SK-N-SH treated with all-trans-retinoic acid at 6 μM for 48 hours (cell line): ENCODE measurements at regions not wholly inside any gene's neighbourhood (a gene's known extent, or its start where the extent isn't known, plus 50 kb on each side); places are given as distances from the start of the nearest gene placed in this dataset.
A peak's percentile ranks its signal among the peaks of the same experiment; 100 is the strongest.
"Not testable (repeated sequence)": the region's sequence is repeated elsewhere in the genome, so short reads cannot be mapped to it uniquely, and the experiment has no call there.

Source experiments
- ATAC-seq: fragments of 200-7000 bp; cut with Tn5 transposase; 3 replicates; pipeline ENCODE4 v1.9.1; 2020; ENCODE audit warnings: mild to moderate bottlenecking, moderate library complexity
- CSDC2 ChIP-seq: fragments of 250-450 bp; sonication (Bioruptor Pico); IDR thresholded peaks from 2 replicates; pipeline ENCODE4 v1.5.0; 2020; ENCODE audit warnings: mild to moderate bottlenecking, moderate library complexity
- ESRRG ChIP-seq: fragments of 250-450 bp; sonication (Bioruptor Pico); IDR thresholded peaks from 2 replicates; pipeline ENCODE4 v1.6.1; 2021; ENCODE audit warnings: mild to moderate bottlenecking
- GLIS3 ChIP-seq: fragments of 250-450 bp; sonication (Bioruptor Pico); IDR thresholded peaks from 2 replicates; pipeline ENCODE4 v1.5.0; 2020; ENCODE audit warnings: mild to moderate bottlenecking, moderate library complexity
- SNAI2 ChIP-seq: fragments of 250-450 bp; sonication (Bioruptor Pico); IDR thresholded peaks from 2 replicates; pipeline ENCODE4 v1.5.0; 2020; ENCODE audit warnings: mild to moderate bottlenecking, moderate library complexity
- ZNF565 ChIP-seq: fragments of 450-650 bp; formaldehyde crosslinking; conservative IDR thresholded peaks from 2 replicates; pipeline ENCODE4 v1.5.0; 2020; ENCODE audit warnings: low read depth, mild to moderate bottlenecking, moderate library complexity
- TF ChIP-seq, protein P1 (sequence below): fragments of 250-450 bp; sonication (Bioruptor Pico); IDR thresholded peaks from 2 replicates; pipeline ENCODE4 v1.8.0; 2021; ENCODE audit warnings: low read depth, mild to moderate bottlenecking, moderate library complexity, borderline replicate concordance
- TF ChIP-seq, protein P2 (sequence below): fragments of 250-450 bp; sonication (Bioruptor Pico); IDR thresholded peaks from 2 replicates; pipeline ENCODE4 v1.8.0; 2020; ENCODE audit warnings: mild to moderate bottlenecking, moderate library complexity, borderline replicate concordance

DNA sequence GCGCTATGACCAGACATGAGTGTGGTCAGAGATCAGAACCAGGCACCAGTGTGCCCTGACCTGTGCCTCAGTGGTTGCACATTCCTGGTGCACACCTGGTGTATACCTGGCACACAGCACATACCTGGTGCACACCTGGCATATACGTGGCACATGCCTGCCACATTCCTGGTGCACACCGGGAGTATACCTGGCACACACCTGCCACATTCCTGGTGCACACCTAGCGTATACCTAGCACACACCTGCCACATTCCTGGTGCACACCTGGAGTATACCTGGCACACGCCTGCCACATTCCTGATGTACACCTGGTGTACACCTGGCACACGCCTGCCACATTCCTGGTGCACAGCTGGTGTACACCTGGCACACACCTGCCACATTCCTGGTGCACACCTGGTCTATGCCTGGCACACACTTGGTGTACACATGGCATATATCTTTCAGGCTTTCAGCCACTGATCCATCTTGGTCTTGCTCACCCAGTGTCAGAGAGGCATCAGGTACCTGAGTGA lies 61.3 kb upstream of the ADGRL1 start:
- ATAC-seq: no peak
- TF ChIP-seq ESRRG: no peak

DNA sequence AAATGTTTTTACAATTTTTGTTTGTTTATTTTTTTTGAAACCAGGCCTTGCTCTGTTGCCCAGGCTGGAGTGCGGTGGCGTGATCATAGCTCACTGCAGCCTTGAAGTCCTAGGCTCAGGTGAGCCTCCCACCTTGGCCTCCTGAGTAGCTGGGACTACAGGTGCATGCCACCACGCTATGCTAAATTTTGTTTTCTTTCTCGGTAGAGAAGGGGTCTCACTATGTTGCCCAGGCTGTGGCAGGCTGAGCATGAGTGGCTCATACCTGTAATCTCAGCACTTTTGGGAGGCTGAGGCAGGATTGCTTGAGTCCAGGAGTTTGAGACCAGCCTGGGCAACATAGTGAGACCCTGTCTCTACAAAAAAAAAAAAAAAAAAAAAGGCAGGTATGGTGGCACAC lies 60.2 kb upstream of the ADGRL1 start:
- ATAC-seq: not testable (repeated sequence)

DNA sequence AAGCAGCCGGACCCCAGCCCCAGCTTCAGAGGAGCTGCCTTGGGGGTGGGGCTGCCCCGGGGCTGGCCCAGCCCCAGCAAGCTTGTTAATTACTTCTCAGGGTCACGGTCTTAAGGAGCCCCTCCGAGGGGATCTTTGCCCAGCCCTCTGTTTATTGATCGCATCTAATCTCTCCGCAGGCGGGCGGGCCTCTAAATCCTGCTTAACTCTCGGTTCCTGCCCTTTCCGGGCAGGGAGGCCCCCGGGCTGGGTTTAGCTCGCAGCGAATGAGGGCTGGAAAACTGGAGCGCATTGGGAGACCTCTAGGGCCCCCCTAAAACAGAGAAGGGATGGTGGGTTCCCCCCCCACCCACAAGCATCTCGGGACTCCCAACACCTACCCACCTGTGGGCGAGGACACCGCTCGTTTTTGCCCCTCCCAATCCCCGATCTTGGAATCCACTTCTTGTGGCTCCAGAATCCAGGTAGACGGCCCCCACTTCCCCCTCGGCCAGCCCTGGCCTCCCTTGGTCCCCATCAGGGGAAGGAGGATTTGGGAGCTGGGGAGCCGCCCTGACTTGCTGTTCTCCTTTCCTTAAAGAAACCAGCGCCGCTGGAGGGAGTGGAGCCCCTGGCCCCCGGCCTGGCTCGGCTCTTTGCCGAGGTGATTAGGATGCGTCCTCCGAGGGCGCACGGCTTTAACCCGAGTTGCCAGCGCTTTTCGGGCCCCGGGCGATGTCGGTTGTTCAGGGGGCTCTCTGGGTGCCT lies 59.5 kb upstream of the ADGRL1 start:
- no peak for ATAC-seq
- no peak for TF ChIP-seq GLIS3 (CRISPR knock-in tag)
- TF ChIP-seq, protein P1, sequence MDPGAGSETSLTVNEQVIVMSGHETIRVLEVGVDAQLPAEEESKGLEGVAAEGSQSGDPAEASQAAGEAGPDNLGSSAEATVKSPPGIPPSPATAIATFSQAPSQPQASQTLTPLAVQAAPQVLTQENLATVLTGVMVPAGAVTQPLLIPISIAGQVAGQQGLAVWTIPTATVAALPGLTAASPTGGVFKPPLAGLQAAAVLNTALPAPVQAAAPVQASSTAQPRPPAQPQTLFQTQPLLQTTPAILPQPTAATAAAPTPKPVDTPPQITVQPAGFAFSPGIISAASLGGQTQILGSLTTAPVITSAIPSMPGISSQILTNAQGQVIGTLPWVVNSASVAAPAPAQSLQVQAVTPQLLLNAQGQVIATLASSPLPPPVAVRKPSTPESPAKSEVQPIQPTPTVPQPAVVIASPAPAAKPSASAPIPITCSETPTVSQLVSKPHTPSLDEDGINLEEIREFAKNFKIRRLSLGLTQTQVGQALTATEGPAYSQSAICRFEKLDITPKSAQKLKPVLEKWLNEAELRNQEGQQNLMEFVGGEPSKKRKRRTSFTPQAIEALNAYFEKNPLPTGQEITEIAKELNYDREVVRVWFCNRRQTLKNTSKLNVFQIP (CRISPR knock-in tag): no peak
- TF ChIP-seq SNAI2: no peak
- TF ChIP-seq, protein P2, sequence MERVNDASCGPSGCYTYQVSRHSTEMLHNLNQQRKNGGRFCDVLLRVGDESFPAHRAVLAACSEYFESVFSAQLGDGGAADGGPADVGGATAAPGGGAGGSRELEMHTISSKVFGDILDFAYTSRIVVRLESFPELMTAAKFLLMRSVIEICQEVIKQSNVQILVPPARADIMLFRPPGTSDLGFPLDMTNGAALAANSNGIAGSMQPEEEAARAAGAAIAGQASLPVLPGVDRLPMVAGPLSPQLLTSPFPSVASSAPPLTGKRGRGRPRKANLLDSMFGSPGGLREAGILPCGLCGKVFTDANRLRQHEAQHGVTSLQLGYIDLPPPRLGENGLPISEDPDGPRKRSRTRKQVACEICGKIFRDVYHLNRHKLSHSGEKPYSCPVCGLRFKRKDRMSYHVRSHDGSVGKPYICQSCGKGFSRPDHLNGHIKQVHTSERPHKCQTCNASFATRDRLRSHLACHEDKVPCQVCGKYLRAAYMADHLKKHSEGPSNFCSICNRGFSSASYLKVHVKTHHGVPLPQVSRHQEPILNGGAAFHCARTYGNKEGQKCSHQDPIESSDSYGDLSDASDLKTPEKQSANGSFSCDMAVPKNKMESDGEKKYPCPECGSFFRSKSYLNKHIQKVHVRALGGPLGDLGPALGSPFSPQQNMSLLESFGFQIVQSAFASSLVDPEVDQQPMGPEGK (CRISPR knock-in tag): no peak
- TF ChIP-seq ZNF565 (CRISPR knock-in tag): no peak
- no peak for TF ChIP-seq CSDC2 (CRISPR knock-in tag)
- TF ChIP-seq, all 23 proteins: peak for 0

DNA sequence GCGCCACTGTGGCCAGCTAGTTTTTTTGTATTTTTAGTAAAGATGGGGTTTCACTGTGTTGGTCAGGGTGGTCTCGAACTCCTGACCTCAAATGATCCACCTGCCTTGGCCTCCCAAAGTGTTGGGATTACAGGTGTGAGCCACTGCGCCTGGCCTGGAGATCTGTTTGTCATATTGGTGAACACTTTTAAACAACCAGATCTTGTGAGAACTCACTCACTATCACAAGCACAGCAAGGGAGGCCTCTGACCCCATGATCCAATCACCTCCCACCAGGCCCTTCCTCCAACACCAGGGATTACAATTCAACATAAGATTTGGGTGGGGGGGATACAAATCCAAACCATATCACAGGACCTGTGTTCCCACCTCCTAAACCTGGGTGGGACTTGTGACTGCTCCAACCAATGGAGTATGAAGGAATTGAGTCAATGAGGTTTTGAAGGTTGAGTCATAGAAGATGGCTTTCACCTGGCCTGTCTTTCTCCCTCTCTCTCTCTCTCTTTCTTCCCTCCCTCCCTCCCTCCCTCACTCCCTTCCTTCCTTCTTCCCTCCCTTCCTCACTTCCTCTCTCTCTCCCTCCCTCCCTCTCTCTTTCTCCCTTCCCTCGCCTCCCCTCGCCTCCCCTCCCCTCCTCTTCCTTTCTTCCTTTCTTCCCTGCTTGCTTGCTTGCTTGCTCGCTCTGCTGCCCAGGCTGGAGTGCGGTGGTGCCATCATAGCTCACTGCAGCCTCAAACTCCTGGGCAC lies 50.1 kb upstream of the ADGRL1 start:
- peak; percentile 74 for ATAC-seq
